ENCODE measurements at regions not wholly inside any gene's neighbourhood (a gene's known extent, or its start where the extent isn't known, plus 50 kb on each side); places are given as distances from the start of the nearest gene placed in this dataset.
"Not testable (repeated sequence)": the region's sequence is repeated elsewhere in the genome, so short reads cannot be mapped to it uniquely, and the experiment has no call there.

DNA sequence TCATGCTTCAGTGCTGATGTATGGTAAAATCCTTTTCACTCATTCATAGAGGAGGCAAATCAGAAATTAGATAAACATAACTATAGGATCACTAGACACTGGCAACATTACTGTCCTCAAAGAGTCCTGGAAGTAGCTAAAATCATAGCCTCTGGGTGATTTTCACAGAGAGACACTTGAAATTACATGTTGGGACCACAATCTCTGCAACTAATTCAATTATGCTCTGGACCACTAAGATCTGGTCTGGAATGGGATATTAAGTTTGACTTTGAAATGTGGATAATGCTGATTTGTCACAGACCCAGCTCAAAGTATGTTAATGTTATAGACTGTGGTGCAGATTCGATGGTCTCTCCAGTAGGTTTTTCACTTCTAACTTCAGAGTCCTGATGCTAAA, 214.6 kb upstream of the CCNH start:
- no peak for DNase-seq (ENCODE audit: low read depth)

DNA sequence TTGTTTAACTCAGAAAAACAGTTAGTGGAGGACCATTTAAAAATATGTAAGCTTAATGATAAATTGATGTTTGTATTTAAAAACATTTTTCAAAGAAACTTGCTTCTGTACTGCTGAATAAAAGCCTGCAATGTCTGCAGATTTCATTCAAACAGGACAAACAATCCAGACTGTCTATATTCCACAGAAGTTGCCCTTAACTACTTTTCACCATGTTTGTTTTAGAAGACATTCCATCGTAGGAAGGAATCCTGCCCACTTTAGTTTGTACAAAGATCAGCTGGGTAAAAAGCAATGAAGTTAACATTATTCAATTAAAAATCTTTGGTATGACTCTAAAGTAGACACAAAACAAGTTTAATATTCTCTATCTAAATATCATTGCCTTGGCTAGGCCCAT, 195.7 kb upstream of the CCNH start:
- no peak for DNase-seq (ENCODE audit: low read depth)

DNA sequence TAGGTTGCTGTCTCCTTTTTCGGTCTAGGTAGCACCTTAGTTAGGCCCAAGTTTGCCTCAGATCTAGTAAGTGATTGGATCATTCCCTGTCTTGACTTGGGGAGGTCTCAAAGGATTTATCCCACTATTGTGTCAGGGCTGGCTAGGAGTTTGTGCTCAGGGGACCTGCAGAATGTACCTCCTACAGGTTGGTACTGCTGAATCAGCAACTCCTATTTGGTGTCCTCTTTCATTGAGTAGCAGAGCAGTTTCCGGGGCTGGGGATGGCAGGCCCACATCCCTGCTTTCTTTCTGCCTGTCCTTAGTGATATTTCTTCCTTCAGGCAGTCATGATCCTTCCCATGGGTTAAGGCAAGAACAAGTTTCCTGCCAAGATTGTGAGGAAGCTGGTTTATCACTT, 192.9 kb upstream of the CCNH start:
- DNase-seq (ENCODE audit: low read depth): no peak

DNA sequence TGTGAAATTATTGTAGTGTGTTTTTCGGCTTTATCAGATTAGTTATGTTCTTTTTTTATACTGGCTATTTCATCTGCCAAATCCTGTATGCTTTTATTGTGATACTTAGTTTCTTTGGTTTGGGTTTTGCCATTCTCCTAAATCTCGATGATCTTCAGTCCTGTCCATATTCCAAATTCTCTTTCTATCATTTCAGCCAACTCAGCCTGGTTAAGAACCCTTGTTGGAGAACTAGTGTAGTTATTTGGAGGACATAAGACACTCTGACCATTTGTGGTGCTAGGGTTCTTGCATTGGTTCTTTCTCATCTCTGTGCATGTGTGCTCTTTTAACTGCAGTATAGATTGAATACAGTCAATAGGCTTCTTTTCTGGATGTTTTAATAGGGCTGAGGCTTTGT, 187.0 kb upstream of the CCNH start:
- no peak for DNase-seq (ENCODE audit: low read depth)

DNA sequence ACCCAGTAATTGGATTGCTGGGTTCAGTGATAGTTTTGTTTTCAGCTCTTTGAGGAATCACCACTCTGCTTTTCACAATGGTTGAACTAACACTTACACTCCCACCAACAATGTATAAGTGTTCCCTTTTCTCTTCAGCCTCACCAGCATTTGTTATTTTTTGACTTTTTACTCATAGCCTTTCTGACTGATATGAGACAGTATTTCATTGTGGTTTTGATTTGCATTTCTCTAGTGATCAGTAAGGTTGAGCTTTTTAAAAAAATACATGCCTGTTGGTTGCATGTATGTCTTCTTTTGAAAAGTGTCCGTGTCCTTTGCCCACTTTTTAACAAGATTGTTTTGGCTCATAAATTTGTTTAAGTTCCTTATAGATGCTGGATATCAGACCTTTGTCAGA, 185.7 kb upstream of the CCNH start:
- no peak for DNase-seq (ENCODE audit: low read depth)

DNA sequence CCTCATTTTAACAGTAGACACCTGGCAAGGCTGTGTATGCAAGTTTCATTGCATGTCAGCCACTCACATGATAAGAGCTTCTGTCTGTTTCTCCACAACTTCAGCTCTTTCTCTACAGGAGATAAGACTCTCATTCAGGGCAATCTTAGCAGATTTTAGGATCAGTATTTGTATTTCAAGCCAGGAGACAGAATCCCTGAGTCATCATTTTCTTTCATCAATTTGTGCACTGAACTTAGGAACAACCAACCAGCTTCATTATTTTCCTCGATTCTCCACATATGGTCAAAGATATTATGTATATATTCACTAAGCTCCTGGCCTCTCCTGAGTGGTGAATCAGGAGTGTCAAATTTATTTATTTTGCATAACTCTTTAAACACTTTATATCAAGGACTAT, 181.8 kb upstream of the CCNH start:
- no peak for DNase-seq (ENCODE audit: low read depth)

DNA sequence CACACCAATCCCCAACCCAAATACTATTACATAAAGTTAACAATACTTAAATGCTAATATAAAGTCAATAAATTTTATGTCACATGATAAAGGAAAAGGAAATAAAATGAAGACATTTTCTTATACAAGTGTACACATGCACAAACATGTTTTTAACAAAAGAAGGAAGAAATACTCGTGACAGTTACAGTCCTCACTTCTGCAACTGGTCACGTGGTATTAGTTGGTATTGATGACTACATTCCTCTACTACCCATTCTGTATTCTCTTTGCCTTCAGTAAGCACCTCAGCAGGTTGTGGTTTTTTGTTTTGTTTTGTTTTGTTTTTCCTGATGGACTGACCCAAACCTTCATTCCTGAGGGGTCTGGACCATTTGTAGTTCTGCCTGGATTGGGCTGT, 176.9 kb upstream of the CCNH start:
- no peak for DNase-seq (ENCODE audit: low read depth)

DNA sequence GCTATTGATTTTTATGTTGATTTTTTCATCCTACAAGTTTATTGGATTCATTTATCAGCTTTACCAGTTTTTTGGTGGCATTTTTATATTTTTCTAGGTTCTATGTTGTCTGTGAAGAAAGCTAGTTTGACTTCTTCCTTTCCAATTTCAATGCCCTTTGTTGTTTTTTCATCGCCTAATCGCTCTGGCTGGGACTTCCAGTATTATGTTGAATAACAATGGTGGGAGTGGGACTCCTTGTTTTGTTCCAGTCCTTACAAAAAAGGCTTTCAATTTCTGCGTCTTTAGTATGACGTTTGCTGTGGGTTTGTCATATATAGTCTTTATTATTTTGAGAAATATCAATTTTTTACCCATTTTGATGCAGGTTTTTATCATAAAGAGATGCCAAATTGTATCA, 175.6 kb upstream of the CCNH start:
- no peak for DNase-seq (ENCODE audit: low read depth)

DNA sequence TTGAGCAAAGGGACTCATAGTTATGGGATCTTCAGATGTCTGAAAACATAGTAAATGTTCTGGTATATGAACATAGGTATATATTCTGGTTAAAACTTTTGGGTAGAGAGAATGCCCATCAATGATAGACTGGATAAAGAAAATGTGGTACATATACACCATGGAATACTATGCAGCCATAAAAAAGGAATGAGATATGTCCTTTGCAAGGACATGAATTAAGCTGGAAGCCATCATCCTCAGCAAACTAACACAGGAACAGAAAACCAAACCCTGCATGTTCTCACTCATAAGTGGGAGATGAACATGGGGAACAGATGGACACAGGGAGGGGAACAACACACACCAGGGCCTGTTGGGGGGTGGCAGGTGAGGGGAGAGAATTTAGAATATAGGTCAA, 171.0 kb upstream of the CCNH start:
- not testable (repeated sequence) for DNase-seq (ENCODE audit: low read depth)

DNA sequence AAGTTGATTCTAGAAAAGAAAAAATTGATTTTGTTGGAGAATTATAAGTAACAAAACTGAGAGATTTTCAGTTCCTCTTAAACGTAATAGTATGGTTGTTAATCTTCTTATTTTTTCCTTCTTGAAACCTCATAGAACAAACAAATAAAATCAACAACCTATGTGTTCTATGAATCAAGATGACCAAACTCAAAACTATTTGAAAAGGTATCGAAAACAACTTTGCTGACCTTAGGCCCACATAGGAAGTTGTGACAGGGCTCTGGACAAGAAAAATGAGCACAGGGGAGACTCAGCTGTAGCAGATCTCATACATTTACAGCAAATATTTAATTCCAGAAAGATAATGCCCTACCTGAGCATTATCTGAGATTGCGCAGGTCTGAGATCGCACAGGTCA, 169.4 kb upstream of the CCNH start:
- no peak for DNase-seq (ENCODE audit: low read depth)

DNA sequence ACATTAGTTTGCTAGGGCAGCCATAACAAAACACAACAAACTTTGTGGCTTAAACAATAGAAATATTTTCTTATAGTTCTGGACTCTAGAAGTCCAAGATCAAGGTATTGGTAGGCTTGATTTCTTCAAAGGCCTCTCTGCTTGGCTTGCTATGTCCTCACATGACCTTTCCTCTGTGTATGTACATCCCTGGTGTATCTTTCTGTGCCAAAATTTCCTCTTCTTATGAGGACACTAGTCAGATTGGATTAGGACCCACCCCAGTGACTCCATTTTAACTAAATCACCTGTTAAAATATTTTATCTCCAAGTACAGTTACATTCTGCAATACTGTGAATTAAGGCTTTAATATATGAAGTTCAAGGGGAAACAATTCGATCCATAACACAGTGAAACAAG, 168.9 kb upstream of the CCNH start:
- DNase-seq (ENCODE audit: low read depth): no peak

DNA sequence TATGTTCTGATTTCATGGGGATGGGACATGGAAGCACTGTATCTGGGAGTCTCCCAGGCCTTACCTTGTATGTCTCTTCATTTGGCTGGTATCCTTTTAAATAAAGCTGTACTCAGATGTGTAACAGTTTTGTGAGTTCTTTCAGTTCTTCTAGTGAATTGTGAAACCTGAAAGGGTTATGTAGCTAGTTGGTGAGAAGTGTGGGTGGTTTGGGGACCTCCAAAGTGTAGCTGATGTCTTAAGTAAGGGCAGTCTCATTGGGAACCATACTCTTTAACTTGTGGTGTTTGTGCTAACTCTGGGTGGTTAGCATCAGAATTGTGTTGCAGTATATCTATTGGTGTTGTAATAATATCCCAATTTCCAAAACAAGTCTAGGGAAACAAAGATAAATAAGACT, 166.9 kb upstream of the CCNH start:
- DNase-seq (ENCODE audit: low read depth): no peak

DNA sequence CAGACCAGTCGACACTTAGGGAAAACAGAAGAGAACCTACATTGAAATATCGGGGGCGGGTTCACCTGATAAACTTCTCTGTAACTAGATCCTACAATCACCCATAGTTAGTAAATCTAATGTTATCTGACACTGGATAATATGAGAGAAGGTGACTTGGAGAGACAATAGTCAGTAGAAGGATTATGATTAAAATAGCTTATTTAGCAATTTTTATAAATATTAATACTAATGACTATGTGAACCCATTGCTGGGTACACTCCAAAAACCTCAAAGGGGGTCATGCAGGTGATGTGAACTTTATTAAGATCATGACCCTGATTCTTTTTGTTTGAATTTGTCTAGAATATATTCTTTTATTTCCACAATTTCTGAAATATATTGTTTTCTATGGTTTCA, 164.1 kb upstream of the CCNH start:
- DNase-seq (ENCODE audit: low read depth): no peak

DNA sequence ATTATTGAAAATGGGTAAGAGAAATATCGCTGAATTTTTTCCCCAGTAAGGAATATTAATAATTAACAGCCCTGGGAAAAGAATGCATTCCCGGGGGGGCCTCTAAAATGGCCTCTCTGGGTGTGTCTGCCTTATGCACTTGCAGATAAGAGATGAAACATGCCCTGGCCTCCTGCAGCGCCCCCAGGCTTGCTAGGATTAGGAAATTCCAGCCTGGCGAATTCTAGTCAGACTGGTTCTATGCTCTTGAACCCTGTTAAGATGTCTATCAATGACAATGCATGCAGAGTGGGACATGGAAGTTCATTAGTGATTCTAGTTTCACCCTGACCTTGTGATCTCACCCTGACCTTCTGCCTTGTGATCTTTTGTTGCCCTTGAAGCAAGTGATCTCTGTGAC, 163.6 kb upstream of the CCNH start:
- not testable (repeated sequence) for DNase-seq (ENCODE audit: low read depth)

DNA sequence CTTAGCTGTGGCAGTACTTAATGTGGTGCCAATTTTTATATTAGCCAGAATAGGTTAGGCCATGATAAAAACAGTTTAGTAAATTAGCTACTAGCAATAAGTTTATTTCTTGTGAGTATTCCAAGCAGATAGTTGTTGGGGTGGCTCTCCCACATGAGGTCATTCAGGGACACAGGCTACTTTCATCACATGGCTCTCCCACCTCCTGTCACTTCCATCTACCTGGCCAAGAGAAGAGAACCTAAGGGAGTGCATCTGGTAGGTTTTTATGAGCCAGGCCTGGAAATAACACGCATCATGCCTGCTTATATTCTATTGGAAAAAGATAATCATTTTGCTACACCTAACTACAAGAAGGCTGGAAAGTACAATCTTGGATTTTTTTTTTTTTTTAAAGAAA, 161.4 kb upstream of the CCNH start:
- no peak for DNase-seq (ENCODE audit: low read depth)

DNA sequence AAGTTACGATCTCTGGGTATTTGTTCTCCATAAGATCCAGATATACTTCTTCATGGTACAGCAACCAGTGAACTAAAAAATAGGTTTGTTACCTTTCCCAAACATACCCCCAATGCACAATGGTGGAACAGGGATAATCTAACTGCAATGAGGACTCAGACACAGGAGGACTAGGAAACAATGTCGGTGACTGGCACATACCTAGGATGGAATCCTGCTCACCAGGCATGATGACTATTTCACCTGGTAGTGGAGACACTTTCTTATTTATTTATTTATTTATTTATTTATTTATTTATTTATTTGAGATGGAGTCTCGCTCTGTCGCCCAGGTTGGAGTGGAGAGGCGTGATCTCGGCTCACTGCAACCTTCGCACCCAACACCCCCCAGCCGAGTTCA, 159.9 kb upstream of the CCNH start:
- DNase-seq (ENCODE audit: low read depth): no peak

DNA sequence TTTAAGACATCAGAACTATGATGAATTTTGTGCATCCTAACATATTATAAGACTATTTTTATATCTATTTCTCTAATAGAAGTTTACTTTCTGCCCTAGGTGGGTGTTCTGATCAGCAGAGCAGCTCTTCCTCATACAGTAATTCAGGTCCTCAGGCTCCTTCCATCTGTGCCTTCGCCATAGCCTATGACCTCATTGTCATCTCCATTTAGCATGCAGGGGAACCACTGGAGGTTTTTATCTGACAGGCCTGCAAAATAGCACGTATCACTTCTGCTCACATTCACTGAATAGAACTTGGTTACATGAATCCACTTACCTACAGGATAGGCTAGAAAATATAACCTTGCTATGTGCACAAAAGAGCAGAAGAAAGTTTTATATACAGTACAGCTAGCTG, 159.4 kb upstream of the CCNH start:
- DNase-seq (ENCODE audit: low read depth): no peak

DNA sequence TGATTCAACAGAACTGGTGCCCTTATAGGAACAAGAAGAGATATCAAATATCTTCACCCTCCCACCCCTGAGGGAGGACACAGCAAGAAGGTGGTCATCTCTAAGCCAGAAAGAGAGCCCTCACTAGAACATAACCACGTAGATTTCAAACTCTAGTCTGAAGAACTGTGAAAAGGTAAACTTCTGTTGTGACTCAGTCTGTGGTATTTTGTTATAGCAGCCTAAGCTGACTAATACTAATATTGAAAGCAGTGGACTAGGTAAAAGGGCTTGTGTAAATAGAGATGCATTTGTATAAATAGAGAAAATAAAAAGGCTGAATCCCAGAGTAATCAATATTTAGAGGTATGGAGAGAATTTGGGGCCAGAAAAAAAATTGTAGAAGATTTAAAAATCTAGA, 157.6 kb upstream of the CCNH start:
- DNase-seq (ENCODE audit: low read depth): no peak

DNA sequence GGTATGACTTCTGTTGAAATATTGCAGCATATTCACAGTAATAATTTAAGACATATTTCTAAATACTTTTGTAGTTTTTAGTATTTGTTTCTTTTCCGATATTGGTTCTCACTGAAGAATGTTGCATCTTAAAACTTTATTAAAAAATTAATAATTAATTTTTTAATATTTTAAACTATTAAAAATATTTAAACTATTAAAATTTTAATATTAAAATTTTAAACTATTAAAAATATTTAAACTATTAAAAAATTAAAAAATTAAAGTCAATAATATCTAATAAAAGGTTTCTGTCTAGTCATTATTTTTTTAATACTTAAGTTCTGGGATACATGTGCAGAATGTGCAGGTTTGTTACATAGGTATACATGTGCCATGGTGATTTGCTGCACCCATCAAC, 149.3 kb upstream of the CCNH start:
- DNase-seq (ENCODE audit: low read depth): no peak

DNA sequence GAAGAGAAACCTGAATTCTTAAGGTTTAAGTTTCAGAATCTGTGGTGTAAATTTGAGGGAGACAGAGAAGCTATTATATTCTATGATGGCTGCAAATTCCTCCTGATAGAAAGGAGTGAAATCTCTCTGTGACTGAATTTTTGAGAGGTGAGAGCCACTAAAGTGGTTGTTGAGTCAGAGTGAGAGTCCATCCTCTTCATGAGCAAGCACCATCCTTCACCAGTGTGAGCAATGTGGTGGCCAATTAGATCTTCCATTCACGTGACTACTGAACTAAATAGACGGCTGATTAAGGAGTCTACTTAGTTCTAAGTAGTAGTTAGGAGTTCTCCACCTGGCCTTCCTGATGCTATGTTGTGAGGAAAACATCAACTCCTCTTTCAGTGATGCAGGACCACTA, 147.8 kb upstream of the CCNH start:
- DNase-seq (ENCODE audit: low read depth): no peak

DNA sequence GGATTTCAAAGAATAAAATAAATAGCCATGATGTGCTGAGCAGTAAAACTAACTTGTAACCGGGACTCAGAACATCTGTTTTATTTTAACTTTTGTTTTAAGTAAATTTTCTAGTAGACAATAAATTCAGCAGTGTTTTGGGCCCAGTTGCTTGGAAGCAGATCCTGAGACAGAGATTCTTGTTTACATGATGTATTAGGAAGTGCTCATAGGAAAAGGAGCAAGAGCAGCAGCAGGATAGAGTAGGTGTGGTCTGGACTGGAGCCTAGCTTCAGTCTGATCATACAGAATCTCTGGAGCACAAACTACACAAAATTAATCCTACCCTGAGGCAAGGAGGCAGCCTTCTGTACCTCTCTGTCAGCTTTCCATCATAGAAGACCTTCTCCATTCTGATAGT, 139.2 kb upstream of the CCNH start:
- no peak for DNase-seq (ENCODE audit: low read depth)

DNA sequence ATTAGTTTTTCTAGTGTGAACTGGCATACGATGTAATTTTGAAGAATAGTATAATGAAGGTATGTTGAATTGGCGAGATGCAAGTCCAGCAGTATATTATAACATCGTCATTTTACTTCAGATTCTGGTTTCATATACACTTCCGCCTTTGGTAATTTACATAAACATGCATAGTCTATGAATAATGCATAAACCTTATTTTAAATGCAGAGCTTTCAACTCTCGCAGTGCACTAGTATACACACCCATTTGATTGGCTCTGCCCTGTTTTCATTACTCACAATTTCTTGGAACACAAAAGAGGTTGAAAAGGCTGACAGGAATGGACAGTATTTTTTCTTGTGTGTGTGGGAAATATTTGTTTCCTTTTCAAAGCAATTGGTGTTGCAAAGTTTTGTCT, 128.9 kb upstream of the CCNH start:
- DNase-seq (ENCODE audit: low read depth): no peak

DNA sequence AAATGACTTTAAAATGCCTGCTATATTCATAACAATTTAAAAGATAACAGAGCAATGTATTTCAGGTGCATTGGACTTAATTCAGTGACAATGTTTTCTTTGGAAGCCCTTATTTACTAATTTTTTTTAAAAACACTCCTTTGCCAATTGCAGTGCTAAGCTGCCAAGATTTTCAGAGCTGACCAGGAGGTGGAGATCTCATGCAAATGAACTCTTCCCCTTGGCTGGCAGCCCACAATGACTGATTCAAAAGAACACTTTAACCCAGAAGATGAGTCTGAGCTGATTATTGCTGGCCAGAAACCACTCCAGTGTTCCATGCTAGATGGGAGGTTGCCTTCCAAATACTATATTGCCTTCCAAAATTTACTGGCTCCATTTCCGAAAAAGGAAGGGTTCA, 128.3 kb upstream of the CCNH start:
- DNase-seq (ENCODE audit: low read depth): peak; percentile 41

DNA sequence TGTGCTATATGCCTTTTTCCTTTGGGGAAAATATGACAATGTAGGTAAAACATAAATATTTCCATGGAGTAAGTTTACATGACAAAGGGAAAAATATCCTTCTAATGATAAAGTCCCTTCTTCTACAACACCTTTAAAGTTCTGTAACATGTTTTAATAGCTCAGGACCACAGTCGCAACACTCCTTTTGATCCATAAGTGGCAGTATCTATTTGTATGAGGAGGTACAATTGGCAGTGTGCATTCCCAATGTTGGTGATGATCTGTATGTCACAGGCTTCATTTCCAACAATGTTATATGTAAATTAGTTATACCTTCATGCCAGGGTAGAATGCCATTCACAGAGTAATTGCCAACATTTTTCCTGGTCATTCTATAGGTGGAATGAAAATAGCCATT, 127.1 kb upstream of the CCNH start:
- no peak for DNase-seq (ENCODE audit: low read depth)

DNA sequence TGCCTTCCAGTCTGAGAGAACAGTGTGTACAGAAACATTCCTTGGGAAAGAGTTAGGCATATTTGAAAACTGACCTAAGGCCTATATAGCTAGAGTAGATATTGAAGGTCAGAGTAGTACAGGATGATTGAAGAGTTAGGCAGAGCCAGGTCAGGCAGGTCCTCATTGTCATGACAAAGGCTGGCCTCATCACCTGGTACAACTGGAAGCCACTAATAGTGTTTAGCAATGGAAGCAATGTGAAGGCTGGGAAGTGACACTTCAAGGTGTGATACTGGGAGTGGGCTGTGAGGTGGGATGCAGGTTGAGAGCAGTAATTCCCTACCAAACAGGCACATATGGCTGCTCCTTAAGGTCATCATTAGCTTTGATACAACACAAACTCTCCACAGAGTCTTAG, 123.6 kb upstream of the CCNH start:
- DNase-seq (ENCODE audit: low read depth): no peak

DNA sequence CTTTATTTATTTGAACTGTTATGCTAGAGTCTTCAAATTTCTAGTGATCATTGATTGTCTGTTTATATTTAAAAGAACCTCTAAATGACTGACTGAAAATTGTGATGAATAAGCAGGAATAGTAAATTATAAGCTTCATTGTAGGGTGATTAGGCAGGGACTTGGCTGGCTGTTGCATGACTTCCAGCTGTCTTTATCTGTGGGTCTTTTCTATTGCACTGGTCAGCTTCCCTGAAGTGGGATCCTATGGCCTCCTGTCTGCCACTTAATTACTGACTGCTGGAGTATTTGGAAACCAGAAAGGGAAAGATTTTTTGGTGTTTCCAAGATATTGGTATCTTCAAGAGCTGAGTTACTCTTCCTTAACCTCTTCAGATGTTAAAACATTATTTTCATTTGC, 123.0 kb upstream of the CCNH start:
- no peak for DNase-seq (ENCODE audit: low read depth)

Data from fibroblast of the conjunctiva (primary cell).